ENCODE measurements at regions not wholly inside any gene's neighbourhood (a gene's known extent, or its start where the extent isn't known, plus 50 kb on each side); places are given as distances from the start of the nearest gene placed in this dataset.
"Not testable (repeated sequence)": the region's sequence is repeated elsewhere in the genome, so short reads cannot be mapped to it uniquely, and the experiment has no call there.

DNA sequence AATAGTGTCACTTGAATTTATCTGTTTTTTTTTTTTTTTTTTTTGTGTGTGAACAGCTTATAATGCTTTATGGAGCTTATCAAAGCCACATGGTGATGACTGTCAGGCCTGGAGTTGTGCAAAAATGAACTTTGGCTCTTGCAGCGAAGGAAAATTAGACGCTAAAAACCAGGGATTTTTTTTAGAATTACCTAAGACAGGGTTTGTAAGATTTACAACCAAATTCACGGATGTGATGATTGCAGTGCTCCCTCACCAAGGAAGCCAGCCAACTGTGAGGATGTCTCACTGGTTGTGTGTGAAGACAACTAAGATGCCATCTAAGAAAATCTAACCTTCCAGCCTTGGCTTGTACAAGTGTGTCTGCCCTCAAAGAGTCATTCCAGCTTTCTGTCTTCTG, 127.1 kb upstream of the SLC4A4 start:
- DNase-seq = no peak

DNA sequence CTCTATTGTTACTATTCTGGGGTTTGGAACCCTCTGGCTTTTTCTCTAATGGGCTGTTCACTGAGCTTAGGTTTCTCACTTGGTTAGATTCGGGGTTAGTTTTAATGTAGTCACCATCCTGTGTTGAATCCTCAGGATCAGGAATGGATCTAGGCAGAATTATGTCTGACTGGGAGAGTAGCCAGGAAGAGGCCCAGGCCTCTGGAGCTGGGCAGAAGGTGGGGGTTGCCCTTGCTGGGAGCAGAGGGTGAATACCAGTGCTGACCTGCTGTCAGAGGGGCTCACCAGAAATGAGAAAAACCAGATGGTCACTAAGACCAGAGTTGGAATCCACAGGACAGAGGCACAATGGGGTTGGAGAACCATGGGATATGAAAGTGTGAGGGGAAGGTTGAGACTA, 126.6 kb upstream of the SLC4A4 start:
- DNase-seq = no peak

DNA sequence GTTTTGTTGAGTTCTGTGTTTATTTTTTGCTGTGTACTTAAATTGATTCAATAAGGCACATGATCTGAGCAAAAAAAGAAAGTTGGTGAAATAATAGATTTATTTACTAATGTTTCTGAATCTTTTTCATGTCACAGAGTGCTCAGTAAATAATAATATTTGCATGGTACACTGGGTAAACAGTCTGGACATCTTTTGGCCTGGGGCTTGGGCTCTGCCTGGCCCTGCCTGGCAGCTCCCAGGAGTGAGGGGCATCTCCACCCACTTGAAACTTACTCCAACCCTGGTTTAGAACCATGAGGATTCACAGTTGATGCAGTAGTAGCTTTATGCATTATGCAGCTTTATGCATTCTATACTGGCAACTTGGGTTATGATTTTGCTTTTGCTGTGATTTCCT, 124.2 kb upstream of the SLC4A4 start:
- DNase-seq = no peak

DNA sequence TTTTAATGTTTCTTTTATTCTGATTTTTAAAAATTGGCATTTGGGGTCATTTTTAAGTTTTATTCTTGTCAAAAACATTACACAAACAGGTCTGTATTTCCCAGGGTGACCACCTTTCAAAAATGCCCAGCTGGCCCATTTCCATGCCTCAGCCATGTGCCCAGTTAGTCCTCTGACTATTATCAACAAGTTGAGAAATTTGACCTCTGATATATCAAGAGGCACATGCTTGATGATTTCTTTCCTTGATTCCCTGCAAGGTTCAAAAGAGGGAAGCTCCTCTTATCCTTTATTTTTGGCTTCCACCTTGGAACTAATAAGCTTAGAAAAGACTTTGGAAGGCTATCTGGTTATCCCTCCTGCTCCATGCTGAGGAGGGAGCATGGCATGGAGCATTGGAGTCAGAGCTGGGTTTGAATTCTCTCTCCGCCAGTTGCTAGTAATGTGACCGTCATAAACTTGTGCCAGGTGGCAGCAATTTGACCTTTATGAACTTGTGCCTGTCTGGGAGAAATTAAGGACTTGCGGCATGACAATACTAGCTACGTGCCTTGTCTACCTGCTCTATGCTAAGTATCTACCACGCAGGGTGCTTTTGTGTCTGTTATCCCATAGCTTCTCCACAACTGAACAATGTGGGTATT, 122.4 kb upstream of the SLC4A4 start:
- no peak for DNase-seq

DNA sequence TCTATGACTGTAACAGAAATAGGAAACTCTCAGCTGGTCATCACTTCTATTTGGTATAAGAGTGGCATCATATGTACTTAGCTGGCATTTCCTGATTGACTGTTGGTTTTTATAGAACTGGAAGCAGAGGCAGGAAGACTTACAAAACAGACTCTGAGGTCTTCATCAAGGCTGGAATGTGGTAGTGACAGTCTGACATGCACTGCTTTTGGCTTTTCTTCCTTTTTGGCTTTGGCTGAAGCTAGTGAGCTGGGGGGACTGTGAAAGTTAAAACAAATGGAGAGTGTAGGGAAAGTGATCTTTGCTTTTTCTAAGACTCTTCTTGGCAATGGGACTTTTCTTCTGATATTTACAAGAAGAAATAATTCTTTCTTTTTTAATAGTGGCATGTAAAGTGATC, 121.1 kb upstream of the SLC4A4 start:
- no peak for DNase-seq

DNA sequence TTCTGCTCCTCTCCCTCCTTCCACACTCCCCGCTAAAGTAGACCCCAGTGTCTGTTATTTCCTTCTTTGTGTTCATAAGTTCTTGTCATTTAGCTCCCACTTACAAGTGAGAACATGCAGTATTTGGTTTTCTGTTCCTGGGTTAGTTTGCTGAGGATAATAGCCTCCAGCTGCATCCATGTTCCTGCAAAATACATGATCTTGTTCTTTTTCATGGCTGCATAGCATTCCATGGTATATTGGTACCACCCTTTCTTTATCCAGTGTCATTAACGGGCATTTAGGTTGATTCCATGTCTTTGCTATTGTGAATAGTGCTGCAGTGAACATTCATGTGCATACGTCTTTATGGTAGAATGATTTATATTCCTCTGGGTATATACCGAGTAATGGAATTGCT, 118.0 kb upstream of the SLC4A4 start:
- not testable (repeated sequence) for DNase-seq

DNA sequence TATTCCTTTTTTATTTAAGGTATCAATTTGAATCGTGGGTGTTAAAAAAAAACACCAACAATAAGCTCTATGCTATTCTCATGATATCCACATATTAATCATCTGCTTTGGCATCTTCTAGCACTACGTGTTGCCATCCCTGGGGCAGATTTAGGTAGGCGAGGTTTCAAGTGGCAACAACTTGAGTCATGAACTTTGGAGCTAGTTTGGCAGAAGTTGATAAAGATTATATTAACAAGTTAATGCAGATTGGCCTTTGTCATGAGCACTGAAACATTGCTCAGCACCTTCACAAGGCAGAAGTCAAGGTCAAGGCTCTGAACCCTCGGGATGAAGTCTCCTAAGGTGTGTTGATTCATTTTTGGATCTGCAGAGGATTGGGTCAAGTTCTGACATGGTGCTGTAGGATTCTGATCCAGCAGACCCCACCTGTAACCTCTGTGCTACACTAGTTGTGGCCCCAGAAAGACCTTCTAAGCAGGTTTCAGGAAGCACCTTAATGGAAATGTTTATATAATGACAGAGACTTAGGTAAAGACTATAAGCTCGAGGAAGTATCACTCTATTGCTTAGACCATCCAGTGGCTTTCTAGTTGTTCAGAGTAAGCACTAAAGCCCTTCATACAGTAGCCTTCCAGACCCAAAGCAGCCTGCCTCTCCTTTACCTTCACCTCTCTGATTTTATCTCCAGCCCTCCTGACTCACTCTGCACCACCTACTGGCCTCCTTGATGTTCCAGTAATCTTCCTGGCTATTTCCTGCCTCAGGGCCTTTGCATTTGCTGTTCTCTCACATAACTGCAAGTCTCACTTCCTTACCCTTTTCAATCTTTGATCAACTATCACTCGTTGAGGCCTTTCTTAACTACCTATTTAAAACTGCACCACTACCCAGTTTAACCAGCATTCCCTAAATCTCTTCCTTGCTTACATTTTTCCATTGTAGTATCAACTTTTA, 117.0 kb upstream of the SLC4A4 start:
- no peak for DNase-seq

GRCh38 chr4:71222661-71223060, 116.2 kb upstream of the SLC4A4 start:
- DNase-seq = no peak

DNA sequence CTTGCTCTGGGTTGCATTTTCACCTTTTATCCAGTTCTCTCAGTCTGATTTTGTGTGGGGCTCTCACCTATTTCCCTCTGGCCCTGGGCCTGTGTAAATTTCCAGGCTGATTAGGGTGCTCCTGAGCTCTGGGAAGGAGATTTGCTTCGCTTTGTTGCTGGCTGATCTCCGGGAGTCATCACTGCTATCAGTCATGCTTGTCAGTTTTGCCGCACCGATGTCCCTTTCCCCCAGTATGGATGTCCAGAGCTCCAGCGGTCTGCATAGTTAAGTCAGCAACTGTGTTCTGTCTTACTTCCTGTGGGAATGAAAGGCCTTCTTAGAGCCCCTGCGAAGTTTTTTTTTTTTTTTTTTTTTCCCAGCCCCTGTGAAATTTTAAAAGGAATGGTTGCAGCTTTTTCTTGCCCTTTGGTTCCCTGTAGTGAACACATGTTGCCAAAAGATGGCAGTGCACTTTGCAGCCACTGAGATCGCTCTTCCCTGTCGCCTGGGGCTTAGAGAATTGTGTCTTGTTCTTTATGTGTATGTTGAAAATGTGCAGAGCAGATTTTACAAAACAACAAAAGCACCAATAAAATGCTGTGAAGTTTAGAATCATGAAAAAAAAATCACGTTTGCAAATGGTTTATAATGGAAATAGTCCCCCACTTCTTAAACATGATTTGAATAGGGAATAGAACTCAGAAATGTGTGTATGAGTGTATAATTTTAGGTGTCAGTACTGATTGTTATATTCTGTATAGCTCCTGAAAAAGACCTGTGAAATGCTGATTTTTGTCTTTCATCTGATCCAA, 109.1 kb upstream of the SLC4A4 start:
- peak; percentile 33 for DNase-seq

DNA sequence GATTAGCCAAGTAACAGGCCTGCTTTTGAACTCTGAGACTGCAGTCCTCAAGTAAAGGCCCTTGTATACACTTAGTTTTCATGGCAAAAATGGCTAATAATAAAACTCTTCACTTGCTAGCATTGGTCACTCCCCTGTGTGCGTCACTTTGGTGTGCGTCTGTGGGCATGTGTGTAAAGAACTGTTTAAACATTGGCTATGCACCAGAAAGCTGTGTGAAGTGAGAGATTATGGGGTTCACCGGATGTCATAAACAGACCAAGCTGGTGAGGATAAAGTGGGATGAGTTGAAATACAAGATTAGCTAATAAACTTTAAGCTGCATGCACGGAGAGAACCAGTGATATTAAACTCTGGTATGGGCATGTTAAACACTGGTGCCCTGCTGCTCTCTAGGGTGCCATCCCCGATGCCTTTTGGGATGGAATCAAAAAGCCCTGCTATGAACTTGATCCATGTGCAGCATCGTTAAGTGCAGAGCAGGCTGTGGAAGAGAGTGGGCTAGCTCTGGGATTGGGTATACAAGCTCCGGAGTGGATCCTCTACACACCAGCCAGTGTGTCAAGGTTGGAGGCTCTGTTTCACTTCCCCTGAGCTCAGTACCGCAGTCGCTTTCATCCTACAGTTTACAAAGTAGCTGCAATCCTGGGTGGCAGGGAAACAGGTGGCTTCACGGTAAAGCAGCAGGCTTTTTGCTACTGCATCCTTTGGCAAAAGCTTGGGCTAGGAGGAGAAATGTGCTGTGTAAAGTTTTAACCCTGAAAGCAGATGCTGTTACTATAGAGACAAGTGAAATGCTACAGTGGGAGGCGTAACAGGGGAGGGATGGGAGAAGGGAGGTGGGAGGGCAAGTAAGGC, 108.3 kb upstream of the SLC4A4 start:
- peak; percentile 19 for DNase-seq

DNA sequence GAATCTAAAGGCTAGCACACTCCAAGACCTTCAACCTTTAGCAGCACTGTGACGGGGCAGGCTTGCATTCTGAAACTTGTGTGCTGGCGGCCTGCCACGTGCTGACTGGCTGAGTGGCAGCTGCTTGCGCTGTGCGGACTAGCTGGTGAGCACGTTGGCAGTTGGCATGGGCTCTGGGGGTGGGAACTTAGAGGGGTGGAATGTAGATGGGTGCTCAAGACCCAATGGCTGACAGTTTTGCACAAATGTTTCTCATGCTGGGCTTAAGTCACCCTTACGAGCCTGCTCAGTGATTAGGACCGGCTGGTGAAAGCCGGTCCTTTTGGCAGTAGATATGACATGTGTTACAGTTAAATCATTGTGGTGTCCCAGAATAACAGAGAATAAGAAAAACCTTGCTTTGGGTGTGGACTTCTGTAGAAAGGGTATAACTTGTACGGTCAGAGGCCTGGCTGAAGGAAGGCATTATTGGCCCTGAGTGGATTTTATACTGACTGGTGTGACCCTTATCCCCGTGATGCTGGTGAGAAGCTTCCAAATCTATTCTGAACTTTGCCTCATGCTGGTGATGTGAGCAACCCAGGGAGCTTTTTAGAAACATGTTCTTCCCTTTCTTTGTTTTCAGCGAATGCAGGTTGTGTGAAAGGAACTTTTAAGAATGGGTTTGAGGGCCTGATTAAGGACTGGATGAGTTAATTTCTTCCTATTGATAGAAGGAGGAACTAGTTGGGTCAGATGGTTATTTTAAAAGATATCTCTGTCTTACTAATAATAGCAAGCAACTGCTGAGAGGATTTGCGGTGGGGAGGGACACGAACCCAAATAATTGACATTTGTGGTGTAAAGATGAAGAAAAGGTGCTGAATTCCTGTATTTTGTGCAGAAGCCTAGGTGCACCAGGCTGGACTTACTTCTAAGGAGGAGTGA, 107.4 kb upstream of the SLC4A4 start:
- peak; percentile 31 for DNase-seq

- no peak for DNase-seq
Observed at GRCh38 chr4:71232056-71232430, 106.8 kb upstream of the SLC4A4 start.

DNA sequence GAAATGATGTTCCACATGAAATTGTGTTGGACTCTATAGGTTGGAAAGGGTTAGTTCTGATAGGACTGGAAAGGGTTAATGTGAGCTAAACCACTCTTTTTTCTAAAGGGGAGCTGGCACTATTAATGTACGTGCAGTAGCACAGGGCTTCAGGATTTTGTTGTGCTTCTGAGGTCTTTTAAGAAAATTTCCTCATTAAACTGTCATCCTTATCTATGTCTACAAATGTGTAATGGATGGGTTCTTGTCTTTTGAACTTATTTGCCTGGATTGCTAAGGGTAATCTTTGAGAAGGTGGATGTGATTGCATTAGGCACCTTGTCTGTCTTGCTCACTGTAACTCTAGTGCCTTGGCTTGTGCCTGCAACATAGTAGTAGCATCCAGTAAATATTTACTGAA, 106.0 kb upstream of the SLC4A4 start:
- no peak for DNase-seq

GRCh38 chr4:71235311-71236201, 103.3 kb upstream of the SLC4A4 start:
- DNase-seq = no peak

DNA sequence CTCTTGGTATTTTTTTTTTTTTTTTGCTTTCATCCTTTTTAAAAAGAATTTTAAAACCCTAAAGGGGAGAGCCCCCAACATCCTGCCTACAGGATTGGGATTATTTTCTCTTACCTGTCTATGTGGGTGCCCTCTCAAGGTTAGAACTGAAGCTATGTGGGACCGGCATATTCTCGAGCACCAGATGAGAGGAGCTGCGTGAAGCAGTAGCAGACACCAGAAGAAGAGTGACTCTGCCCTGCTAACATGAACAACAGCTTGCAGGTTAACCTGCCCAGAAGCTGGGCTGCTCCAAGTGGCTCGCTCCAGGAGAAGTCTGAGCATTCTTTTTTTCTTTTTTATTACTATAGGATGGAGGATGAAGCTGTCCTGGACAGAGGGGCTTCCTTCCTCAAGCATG, 102.6 kb upstream of the SLC4A4 start:
- no peak for DNase-seq

DNA sequence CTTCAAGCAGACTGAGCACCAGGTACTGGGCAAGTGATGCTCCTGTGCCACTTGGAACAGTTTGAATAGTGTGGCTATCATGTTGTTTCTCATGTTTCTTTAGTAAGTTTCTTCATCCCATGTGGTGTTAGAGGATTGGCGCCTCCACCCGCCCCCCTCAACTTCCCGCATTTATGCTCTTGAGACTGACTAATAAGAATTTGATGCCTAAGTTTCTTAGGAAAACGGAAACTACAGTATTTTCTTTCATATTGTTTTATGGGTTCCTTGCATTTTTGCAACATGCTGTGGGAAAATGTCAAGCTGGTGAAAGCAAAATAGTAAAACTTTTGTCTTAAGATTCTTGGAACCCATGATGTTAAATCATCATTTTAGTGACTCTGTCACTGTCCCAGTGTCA, 101.2 kb upstream of the SLC4A4 start:
- DNase-seq = no peak

DNA sequence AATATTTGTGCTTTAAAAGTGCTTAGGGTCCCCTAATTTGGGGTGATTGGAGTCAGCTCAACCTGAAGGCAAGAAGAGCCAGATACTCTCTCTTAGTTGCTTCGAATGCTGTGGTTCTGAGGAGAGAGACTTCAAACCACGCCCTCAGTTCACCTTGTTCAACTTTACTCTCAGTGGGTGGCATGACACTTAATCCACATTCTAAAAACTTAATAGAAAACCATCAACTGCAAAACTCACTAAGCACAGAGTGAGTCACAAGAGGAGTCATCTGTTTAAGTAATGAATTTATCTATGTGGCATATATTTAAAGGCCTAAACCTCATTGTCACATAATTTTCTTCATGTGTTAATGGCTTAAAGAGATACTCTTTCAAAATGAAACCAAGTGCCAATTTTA, 99.5 kb upstream of the SLC4A4 start:
- DNase-seq = no peak

DNA sequence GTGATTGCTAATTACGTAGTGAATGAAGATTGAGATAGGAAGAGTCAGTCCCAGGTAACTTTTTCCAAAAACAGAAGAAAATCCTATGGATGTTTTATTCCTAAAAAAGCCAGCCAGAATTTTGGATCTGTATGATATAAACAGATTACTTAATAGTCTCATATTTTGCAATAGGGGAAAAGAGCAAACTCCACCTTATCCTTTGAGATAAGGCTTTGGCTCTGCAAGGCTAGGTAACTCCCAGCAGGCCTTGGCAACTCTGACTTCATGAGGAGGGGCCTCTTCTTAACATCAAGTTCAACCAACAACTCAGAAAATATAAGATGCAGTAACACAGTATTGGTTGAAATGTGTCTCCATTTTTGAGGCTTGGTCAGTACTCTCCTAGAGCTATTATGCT, 98.7 kb upstream of the SLC4A4 start:
- DNase-seq = no peak

- peak; percentile 21 for DNase-seq
Observed at GRCh38 chr4:71241501-71242288, 97.1 kb upstream of the SLC4A4 start.
